ENCODE measurements at regions not wholly inside any gene's neighbourhood (a gene's known extent, or its start where the extent isn't known, plus 50 kb on each side); places are given as distances from the start of the nearest gene placed in this dataset.

- TF ChIP-seq EZH2 (IDR thresholded peaks at IDR 0.05) (no peak), POLR2AphosphoS5 (IDR thresholded peaks at IDR 0.05; ENCODE audit: borderline replicate concordance, low read depth, low read length) (no peak), FOXP2 (optimal IDR thresholded peaks at IDR 0.05; ENCODE audit: control extremely low read depth, extremely low read length, insufficient read depth) (no peak)
Measured at GRCh38 chr9:65410926-65411325, 125.9 kb upstream of the FOXD4L5 start.
